Stomach (tissue), 4 donors: ENCODE measurements at regions not wholly inside any gene's neighbourhood (a gene's known extent, or its start where the extent isn't known, plus 50 kb on each side); places are given as distances from the start of the nearest gene placed in this dataset.

Source experiments
- CTCF ChIP-seq, 7 experiments: fragments of 450-650 bp in 4 of 7; fragments of 200-600 bp in 3 of 7; sonication (generic) in 3 of 7; IDR thresholded peaks; one replicate each; pipeline ENCODE4 v1.5.1; 2016 to 2019; ENCODE audit warnings: antibody characterized with exemption in 7 of 7, control low read depth in 2 of 7, mild to moderate bottlenecking in 1 of 7
- EP300 ChIP-seq: sonication (generic); formaldehyde crosslinking; IDR thresholded peaks from one replicate; pipeline ENCODE4 v1.6.1; 2017; ENCODE audit warnings: antibody characterized with exemption
- POLR2A ChIP-seq, 4 donors: fragments of 450-650 bp; IDR thresholded peaks; one replicate each; pipeline ENCODE4 v1.6.1; 2016; ENCODE audit warnings: antibody characterized with exemption in 4 of 4, control low read depth in 2 of 4, mild to moderate bottlenecking in 1 of 4, moderate library complexity in 1 of 4
- POLR2AphosphoS5 ChIP-seq, 3 donors: sonication (generic); formaldehyde crosslinking; IDR thresholded peaks; one replicate each; pipeline ENCODE4 v1.6.1; 2016; ENCODE audit warnings: antibody characterized with exemption in 3 of 3

GRCh38 chr16:22621586-22622155, 111.0 kb downstream of the NPIPB5 start:
- TF ChIP-seq EP300: no peak
- TF ChIP-seq POLR2AphosphoS5 (IDR thresholded peaks at IDR 0.05): no peak
- TF ChIP-seq POLR2A (IDR thresholded peaks at IDR 0.05): no peak
- no peak for TF ChIP-seq CTCF (IDR thresholded peaks at IDR 0.05)
